Neural progenitor cell (in vitro differentiated cells): ENCODE measurements at regions not wholly inside any gene's neighbourhood (a gene's known extent, or its start where the extent isn't known, plus 50 kb on each side); places are given as distances from the start of the nearest gene placed in this dataset.

Experiments
- DNase-seq: peaks from one replicate; pipeline ENCODE4 v3.0.0-alpha.2; 2016; ENCODE audit warnings: low spot score
- H2AFZ ChIP-seq: fragments of 200-600 bp; sonication (generic); replicated peaks from 2 replicates; pipeline ENCODE4 v1.6.1; 2016; ENCODE audit warnings: antibody characterized with exemption
- H3F3A ChIP-seq: fragments of 200-600 bp; sonication (generic); 2 replicates; pipeline ENCODE4 v1.6.1; 2016; ENCODE audit warnings: antibody characterized with exemption, low read depth
- H3K27ac ChIP-seq: fragments of 200-600 bp; sonication (generic); 2 replicates; pipeline ENCODE4 v1.5.1; 2016; ENCODE audit warnings: mild to moderate bottlenecking
- H3K27me3 ChIP-seq: fragments of 200-600 bp; sonication (generic); 2 replicates; pipeline ENCODE4 v1.6.1; 2016; ENCODE audit warnings: mild to moderate bottlenecking, moderate library complexity
- H3K36me3 ChIP-seq: fragments of 200-600 bp; sonication (generic); 2 replicates; pipeline ENCODE4 v1.5.1; 2016
- H3K4me1 ChIP-seq: fragments of 200-600 bp; sonication (generic); 2 replicates; pipeline ENCODE4 v1.6.1; 2016; ENCODE audit warnings: mixed run types
- H3K4me2 ChIP-seq: fragments of 200-600 bp; sonication (generic); 2 replicates; pipeline ENCODE4 v1.6.1; 2016
- H3K4me3 ChIP-seq: fragments of 200-600 bp; sonication (generic); 2 replicates; pipeline ENCODE4 v1.5.1; 2016
- H3K79me2 ChIP-seq: fragments of 200-600 bp; sonication (generic); 2 replicates; pipeline ENCODE4 v1.6.1; 2016; ENCODE audit warnings: low read depth
- H3K9ac ChIP-seq: fragments of 200-600 bp; sonication (generic); 2 replicates; pipeline ENCODE4 v1.6.1; 2016
- H3K9me3 ChIP-seq: fragments of 200-600 bp; sonication (generic); 2 replicates; pipeline ENCODE4 v1.5.1; 2016; ENCODE audit warnings: low read depth
- H4K20me1 ChIP-seq: fragments of 200-600 bp; sonication (generic); 2 replicates; pipeline ENCODE4 v1.6.1; 2016; ENCODE audit warnings: low read depth
- H3K27ac Mint-ChIP-seq: 3 replicates; pipeline ENCODE4 v1.8.0; 2021; ENCODE audit warnings: mixed read lengths
- H3K27me3 Mint-ChIP-seq: 2 replicates; pipeline ENCODE4 v1.8.0; 2022; ENCODE audit warnings: low read depth, mild to moderate bottlenecking, inconsistent platforms, moderate library complexity, mixed read lengths; ENCODE audit not compliant: insufficient read depth
- H3K36me3 Mint-ChIP-seq: 3 replicates; pipeline ENCODE4 v1.8.0; 2021; ENCODE audit warnings: mixed read lengths
- H3K4me1 Mint-ChIP-seq: 3 replicates; pipeline ENCODE4 v1.8.0; 2021; ENCODE audit warnings: mixed read lengths
- H3K4me3 Mint-ChIP-seq: 3 replicates; pipeline ENCODE4 v1.8.0; 2021; ENCODE audit warnings: mild to moderate bottlenecking, moderate library complexity, mixed read lengths
- H3K9me3 Mint-ChIP-seq: 3 replicates; pipeline ENCODE4 v1.8.0; 2020; ENCODE audit warnings: mixed read lengths
- CTCF ChIP-seq: fragments of 200-600 bp; sonication (generic); IDR thresholded peaks from 2 replicates; pipeline ENCODE4 v1.5.1; 2017; ENCODE audit warnings: antibody characterized with exemption, mild to moderate bottlenecking
- EZH2 ChIP-seq: fragments of 200-600 bp; sonication (generic); IDR thresholded peaks from 2 replicates; pipeline ENCODE4 v1.6.1; 2017; ENCODE audit warnings: antibody characterized with exemption, mild to moderate bottlenecking, moderate library complexity
- EZH2phosphoT487 ChIP-seq: fragments of 200-600 bp; sonication (generic); IDR thresholded peaks from 2 replicates; pipeline ENCODE4 v1.6.1; 2017; ENCODE audit warnings: antibody characterized with exemption

- Histone ChIP-seq H3K4me3 (no peak overlapping the region), H3F3A (no peaks in the 10 kb centered on the region), H4K20me1 (peaks cover 6% of the 10 kb centered on the region), H3K9ac (no peak overlapping the region), H2AFZ (no peak overlapping the region), H3K79me2 (no peaks in the 10 kb centered on the region), H3K36me3 (no peaks in the 10 kb centered on the region), H3K4me1 (no peaks in the 10 kb centered on the region), H3K27ac (no peak overlapping the region), H3K4me2 (no peak overlapping the region), H3K9me3 (no peaks in the 10 kb centered on the region), H3K27me3 (no peaks in the 10 kb centered on the region)
- H3K27ac Mint-ChIP-seq = no peak overlapping the region
- TF ChIP-seq EZH2phosphoT487 = no peak
- peak; percentile 47 for TF ChIP-seq CTCF
- DNase-seq = peak; percentile 39
- peaks cover 13% of the 10 kb centered on the region for H3K27me3 Mint-ChIP-seq
- peaks cover 8% of the 10 kb centered on the region for H3K4me1 Mint-ChIP-seq
- no peaks in the 10 kb centered on the region for H3K36me3 Mint-ChIP-seq
- no peak overlapping the region for H3K4me3 Mint-ChIP-seq
- no peaks in the 10 kb centered on the region for H3K9me3 Mint-ChIP-seq
Observed at GRCh38 chr17:45666046-45666600, 118.0 kb upstream of the CRHR1 start.

DNA sequence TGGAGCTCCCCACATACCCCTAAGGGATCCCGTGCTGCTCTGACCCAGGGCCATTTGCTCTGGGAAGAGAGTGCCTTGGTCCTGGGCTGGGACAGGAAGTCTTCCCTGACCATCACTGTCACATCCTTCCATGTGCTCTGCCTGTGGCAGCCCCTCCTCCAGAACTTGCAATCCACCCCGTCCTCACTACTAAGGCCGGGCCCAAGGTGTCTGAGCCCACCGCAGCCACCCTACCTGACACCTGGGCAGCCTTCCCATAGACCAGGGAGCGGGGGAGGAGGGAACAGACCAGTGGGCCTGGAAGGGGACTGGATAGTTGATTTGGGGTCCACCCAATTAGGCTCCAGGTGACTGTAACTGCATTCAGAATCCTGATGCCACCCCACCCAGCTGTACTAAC is 117.5 kb upstream of the CRHR1 start:
- Histone ChIP-seq H4K20me1 (peaks cover 6% of the 10 kb centered on the region), H3K4me2 (no peak overlapping the region), H3K79me2 (no peaks in the 10 kb centered on the region), H3K9me3 (no peaks in the 10 kb centered on the region), H3F3A (no peaks in the 10 kb centered on the region), H3K36me3 (no peaks in the 10 kb centered on the region), H3K27ac (no peak overlapping the region), H3K9ac (no peak overlapping the region), H3K4me1 (no peaks in the 10 kb centered on the region), H3K4me3 (no peak overlapping the region), H3K27me3 (no peaks in the 10 kb centered on the region), H2AFZ (no peak overlapping the region)
- H3K4me1 Mint-ChIP-seq = peaks cover 8% of the 10 kb centered on the region
- TF ChIP-seq CTCF (no peak), EZH2 (no peak), EZH2phosphoT487 (no peak)
- H3K27ac Mint-ChIP-seq = no peak overlapping the region
- peaks cover 12% of the 10 kb centered on the region for H3K27me3 Mint-ChIP-seq
- H3K4me3 Mint-ChIP-seq = no peak overlapping the region
- no peaks in the 10 kb centered on the region for H3K9me3 Mint-ChIP-seq
- H3K36me3 Mint-ChIP-seq = no peaks in the 10 kb centered on the region
- no peak for DNase-seq

GRCh38 chr17:45667591-45668171 is 116.4 kb upstream of the CRHR1 start:
- no peaks in the 10 kb centered on the region for H3K36me3 Mint-ChIP-seq
- H3K4me3 Mint-ChIP-seq = no peak overlapping the region
- Histone ChIP-seq H2AFZ (no peak overlapping the region), H3K9ac (no peak overlapping the region), H3F3A (no peaks in the 10 kb centered on the region), H3K27me3 (no peaks in the 10 kb centered on the region), H4K20me1 (peaks cover 6% of the 10 kb centered on the region), H3K4me1 (no peaks in the 10 kb centered on the region), H3K4me3 (no peak overlapping the region), H3K9me3 (no peaks in the 10 kb centered on the region), H3K79me2 (no peaks in the 10 kb centered on the region), H3K27ac (no peak overlapping the region), H3K4me2 (no peak overlapping the region), H3K36me3 (no peaks in the 10 kb centered on the region)
- H3K27me3 Mint-ChIP-seq = peaks cover 14% of the 10 kb centered on the region
- peaks cover 8% of the 10 kb centered on the region for H3K4me1 Mint-ChIP-seq
- no peak overlapping the region for H3K27ac Mint-ChIP-seq
- no peak for DNase-seq
- no peaks in the 10 kb centered on the region for H3K9me3 Mint-ChIP-seq
- TF ChIP-seq CTCF = no peak
- no peak for TF ChIP-seq EZH2phosphoT487
- TF ChIP-seq EZH2 = no peak
